Central memory CD8-positive, alpha-beta T cell (primary cell): ENCODE measurements at regions not wholly inside any gene's neighbourhood (a gene's known extent, or its start where the extent isn't known, plus 50 kb on each side); places are given as distances from the start of the nearest gene placed in this dataset.
"Not testable (repeated sequence)": the region's sequence is repeated elsewhere in the genome, so short reads cannot be mapped to it uniquely, and the experiment has no call there.

Source experiments
- ATAC-seq: fragments of 150-1000 bp; cut with Tn5 transposase; replicated peaks from 2 replicates; pipeline ENCODE4 v1.10.0; 2022; ENCODE audit warnings: mild to moderate bottlenecking, moderate FRiP score, moderate number of reproducible peaks; ENCODE audit not compliant: poor library complexity, severe bottlenecking; ENCODE audit errors: extremely low read depth
- DNase-seq, 2 donors: peaks; one replicate each; pipeline ENCODE4 v3.0.0; 2021; ENCODE audit warnings: low spot score in 2 of 2
- H3K27ac Mint-ChIP-seq: one replicate; pipeline ENCODE4 v1.8.0; 2022; ENCODE audit warnings: low read depth, mild to moderate bottlenecking, moderate library complexity, mixed read lengths
- H3K27me3 Mint-ChIP-seq: one replicate; pipeline ENCODE4 v1.8.0; 2022; ENCODE audit warnings: mixed read lengths
- H3K36me3 Mint-ChIP-seq: one replicate; pipeline ENCODE4 v1.8.0; 2022; ENCODE audit warnings: mild to moderate bottlenecking, moderate library complexity, mixed read lengths; ENCODE audit not compliant: insufficient read depth
- H3K4me1 Mint-ChIP-seq: one replicate; pipeline ENCODE4 v1.8.0; 2022; ENCODE audit warnings: mixed read lengths
- H3K4me3 Mint-ChIP-seq: one replicate; pipeline ENCODE4 v1.8.0; 2022; ENCODE audit warnings: mild to moderate bottlenecking, moderate library complexity, mixed read lengths
- H3K9me3 Mint-ChIP-seq: one replicate; pipeline ENCODE4 v1.8.0; 2022; ENCODE audit warnings: mixed read lengths

DNA sequence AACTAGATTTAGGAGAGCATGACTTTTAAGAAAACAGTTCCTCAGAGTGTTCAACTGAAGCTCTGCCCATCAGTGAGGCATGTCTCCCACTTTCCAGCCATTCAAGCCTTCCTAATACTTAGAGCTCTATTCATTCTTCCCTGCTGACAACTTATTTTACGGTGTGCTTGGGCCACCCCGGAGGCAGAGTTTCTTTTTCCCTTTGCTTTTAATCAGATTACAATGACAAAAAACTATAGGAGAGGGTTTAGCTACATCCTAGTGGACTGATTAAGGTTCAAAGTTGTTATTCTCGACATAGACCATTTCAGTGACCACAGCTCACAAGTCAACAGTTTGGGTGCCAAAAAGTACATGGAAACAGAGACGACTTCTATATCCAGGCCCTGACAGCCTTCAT is 167.8 kb upstream of the TRIB2 start:
- Mint-ChIP-seq H3K4me3 (no peak overlapping the region), H3K27me3 (no peaks in the 10 kb centered on the region), H3K27ac (no peak overlapping the region), H3K36me3 (no peaks in the 10 kb centered on the region), H3K4me1 (peaks cover 5% of the 10 kb centered on the region), H3K9me3 (no peaks in the 10 kb centered on the region)
- DNase-seq = no peak
- ATAC-seq = no peak

DNA sequence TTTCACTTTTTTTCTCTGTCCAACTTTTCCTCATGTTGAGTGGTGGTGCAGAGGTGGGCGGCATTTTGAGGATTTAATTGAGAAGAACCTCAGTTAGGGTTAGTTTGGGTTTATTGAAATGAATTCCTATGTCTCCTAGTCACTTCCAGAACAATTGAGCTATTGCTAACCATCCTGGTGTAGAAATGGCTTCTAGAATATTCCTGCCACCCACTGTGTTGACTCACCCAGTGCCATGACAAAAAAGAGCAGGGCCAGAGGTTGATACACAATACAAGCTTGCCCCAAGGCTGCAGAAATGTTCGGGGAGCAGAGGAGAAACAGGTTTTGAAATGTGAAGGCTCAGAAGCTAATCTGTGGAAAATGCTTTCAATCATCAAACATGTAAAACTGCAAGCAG is 167.1 kb upstream of the TRIB2 start:
- no peak for DNase-seq

DNA sequence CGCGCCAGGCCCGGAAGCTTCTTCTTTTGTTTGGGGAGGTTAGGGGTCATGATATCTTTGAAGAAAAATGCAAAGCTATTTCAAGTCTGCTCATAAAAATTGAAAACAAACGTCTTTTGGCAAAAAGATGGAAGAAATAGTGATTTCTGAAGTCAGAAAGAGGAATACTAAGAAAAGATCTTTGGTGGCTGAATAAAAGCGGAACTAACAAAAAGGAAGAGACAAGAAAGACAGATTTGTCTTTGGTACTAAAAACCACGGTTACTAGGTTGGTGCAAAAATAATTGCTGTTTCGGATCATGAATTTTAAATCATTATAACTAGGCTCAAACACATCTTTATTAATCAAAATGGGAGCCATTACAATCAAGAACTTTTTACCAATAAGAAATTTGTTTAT is 164.6 kb upstream of the TRIB2 start:
- no peak overlapping the region for H3K4me3 Mint-ChIP-seq
- peaks cover 23% of the 10 kb centered on the region for H3K4me1 Mint-ChIP-seq
- DNase-seq (no peak), ATAC-seq (no peak)
- H3K9me3 Mint-ChIP-seq = no peaks in the 10 kb centered on the region
- no peak overlapping the region for H3K27ac Mint-ChIP-seq
- no peaks in the 10 kb centered on the region for H3K27me3 Mint-ChIP-seq
- no peaks in the 10 kb centered on the region for H3K36me3 Mint-ChIP-seq

More for the DNA sequence above, 167.1 kb upstream of the TRIB2 start:
- Mint-ChIP-seq H3K36me3 (no peaks in the 10 kb centered on the region), H3K27me3 (no peaks in the 10 kb centered on the region), H3K27ac (no peak overlapping the region), H3K4me3 (no peak overlapping the region), H3K4me1 (peaks cover 9% of the 10 kb centered on the region), H3K9me3 (no peaks in the 10 kb centered on the region)
- no peak for ATAC-seq

DNA sequence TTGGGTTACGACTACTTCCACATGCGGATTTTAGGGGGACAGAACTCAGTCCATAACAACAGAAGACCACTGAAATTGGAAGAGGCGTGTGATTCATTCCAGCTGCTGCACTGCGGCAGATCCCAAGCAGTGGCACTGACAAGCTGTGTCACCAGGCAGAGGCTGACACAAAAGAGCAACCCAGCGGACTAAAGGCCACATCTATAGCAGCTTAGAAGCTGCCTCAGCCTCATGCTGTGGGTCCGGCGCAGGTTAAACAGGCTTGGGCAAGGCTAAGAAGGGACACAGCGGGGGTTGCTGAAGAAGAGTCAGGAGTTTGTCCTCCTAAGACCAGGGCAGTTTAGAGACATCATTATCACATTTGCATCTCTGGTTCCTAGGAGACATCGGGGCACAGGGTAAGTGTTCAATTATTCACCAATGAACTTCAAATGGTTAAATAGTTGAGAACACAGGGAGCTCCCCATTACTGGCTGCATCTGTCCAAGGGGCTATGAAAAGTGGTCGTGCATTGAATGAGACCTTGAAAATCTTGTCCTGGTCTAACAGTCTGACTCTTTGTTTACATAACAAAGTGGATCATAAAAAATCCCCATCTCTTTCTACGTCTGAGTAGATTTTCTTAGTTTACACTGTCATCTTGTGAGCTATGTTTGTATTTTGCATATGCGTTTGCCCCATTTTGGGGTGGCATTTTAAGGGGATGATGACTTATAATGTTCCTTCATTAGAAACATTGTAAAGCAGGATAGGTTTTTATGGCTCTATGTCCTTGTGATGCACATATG is 162.3 kb upstream of the TRIB2 start:
- Mint-ChIP-seq H3K9me3 (no peaks in the 10 kb centered on the region), H3K27me3 (no peaks in the 10 kb centered on the region), H3K27ac (no peak overlapping the region), H3K4me3 (no peak overlapping the region), H3K36me3 (no peaks in the 10 kb centered on the region), H3K4me1 (peaks cover 23% of the 10 kb centered on the region)
- no peak for DNase-seq
- ATAC-seq = no peak

DNA sequence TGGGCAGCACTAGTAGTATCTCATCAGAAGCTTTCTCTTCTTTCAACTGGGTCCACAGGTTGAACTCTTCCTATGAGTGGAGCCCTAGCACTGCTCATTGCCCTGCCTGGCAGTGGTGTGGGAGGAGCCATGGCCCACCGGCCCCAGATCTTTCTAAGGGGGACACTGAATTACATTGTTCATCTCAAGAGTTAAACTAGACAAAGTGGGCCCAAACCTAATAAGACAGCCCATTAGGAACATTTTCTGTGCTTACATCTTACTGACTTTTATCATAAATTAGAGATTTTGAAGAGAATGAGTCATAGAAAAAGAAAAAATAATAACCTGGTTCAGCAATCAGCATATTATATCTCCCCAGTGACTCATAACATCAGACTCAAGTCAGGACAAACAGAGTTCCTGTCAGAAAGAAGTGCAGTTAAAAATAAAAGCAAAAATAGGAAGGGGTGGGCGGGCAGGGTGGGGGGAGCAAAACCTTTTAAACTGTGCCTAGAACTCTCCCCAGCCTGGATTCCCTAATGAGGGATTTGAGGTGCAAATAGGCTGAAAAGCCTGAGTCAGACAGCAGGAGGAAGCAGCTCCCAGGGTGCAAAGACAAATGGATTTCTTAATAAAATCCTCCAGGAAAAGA is 161.6 kb upstream of the TRIB2 start:
- peaks cover 23% of the 10 kb centered on the region for H3K4me1 Mint-ChIP-seq
- H3K9me3 Mint-ChIP-seq = no peaks in the 10 kb centered on the region
- H3K4me3 Mint-ChIP-seq = no peak overlapping the region
- H3K27me3 Mint-ChIP-seq = no peaks in the 10 kb centered on the region
- no peak overlapping the region for H3K27ac Mint-ChIP-seq
- H3K36me3 Mint-ChIP-seq = no peaks in the 10 kb centered on the region
- no peak for DNase-seq
- no peak for ATAC-seq

DNA sequence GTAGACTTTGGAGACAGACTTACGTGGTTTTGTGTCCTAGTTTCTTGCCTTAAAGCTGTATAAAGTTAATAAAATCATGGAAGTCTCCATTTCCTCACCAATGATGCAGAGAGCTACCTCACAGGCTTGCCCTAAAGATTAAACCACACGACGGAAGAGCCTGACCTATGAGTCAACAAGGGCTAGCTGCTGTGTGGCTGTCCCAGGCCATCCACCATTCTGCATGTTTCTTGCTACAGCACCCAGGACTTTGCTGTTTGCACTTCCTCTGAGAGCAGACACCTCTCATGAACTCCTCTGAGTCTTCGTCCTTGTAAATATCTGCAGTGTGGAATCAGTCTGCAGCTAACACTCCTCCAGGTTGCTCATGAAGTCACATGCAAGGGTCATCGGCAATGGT is 160.0 kb upstream of the TRIB2 start:
- Mint-ChIP-seq H3K4me1 (peaks cover 23% of the 10 kb centered on the region), H3K27me3 (no peaks in the 10 kb centered on the region), H3K27ac (no peak overlapping the region), H3K36me3 (no peaks in the 10 kb centered on the region), H3K9me3 (no peaks in the 10 kb centered on the region), H3K4me3 (no peak overlapping the region)
- ATAC-seq = peak; percentile 24
- DNase-seq = no peak

DNA sequence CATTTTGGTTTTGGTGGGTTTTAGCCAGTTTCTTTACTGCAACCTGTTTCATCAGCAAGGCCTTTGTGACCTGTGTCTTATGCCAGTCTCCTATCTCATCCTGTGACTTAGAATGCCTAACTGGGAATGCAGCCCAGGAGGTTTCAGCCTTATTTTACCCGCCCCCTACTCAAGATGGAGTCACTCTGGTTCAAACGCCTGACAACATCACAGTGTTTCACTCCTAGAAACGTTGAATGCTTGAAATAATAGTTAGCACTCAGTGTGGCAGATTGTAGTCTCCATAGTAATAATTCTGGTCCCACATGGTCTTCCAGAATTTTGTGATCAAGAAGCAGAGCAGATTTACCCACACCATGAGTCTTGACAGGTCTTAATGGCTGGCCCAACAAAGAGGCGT is 159.0 kb upstream of the TRIB2 start:
- Mint-ChIP-seq H3K9me3 (no peaks in the 10 kb centered on the region), H3K4me1 (peaks cover 23% of the 10 kb centered on the region), H3K27me3 (no peaks in the 10 kb centered on the region), H3K27ac (no peak overlapping the region), H3K4me3 (no peak overlapping the region), H3K36me3 (no peaks in the 10 kb centered on the region)
- ATAC-seq (no peak), DNase-seq (no peak)

DNA sequence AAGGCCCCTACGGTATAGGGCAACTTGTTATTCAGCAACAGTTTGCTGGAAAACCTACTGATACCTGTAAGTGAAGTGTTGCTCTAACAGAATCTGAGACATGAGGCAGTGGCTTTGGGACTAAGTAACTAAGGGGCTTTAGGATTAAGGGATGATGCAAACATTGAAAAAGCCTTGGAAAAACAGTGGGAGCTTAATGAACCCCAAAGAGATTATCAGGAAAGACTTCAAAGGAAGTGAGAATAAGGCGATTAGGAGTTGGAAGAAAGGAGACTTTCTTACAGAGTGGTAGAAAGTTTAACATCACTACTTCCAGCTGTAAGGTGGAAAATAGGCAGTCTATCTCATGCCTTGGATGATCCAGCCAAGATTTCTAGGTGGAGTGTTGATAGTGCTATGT is 158.2 kb upstream of the TRIB2 start:
- H3K9me3 Mint-ChIP-seq = no peaks in the 10 kb centered on the region
- no peaks in the 10 kb centered on the region for H3K27me3 Mint-ChIP-seq
- ATAC-seq = no peak
- DNase-seq = no peak
- peak overlapping the region; percentile 1 for H3K27ac Mint-ChIP-seq
- no peak overlapping the region for H3K4me3 Mint-ChIP-seq
- no peaks in the 10 kb centered on the region for H3K36me3 Mint-ChIP-seq
- peaks cover 23% of the 10 kb centered on the region for H3K4me1 Mint-ChIP-seq

DNA sequence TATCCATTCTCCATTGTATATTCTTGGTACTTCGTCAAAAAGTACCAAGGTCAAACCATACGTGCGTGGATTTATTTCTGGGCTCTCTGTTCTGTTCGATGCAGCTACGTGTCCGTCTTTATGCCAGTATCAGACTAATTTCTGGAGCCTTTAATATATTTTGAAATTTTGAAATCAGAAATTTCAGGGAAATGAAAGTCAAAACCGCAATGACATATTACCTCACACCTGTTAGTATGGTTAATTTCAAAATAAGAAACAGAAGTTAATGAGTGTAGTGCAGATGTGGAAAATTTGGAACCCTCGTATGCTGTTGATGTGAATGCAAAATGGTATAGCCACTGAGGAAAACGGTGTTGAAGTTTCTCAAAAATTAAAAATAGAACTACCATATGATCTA is 156.1 kb upstream of the TRIB2 start:
- H3K4me3 Mint-ChIP-seq = no peak overlapping the region
- no peaks in the 10 kb centered on the region for H3K36me3 Mint-ChIP-seq
- no peaks in the 10 kb centered on the region for H3K27me3 Mint-ChIP-seq
- no peak overlapping the region for H3K27ac Mint-ChIP-seq
- no peak for ATAC-seq
- DNase-seq = no peak
- H3K9me3 Mint-ChIP-seq = no peaks in the 10 kb centered on the region
- peaks cover 13% of the 10 kb centered on the region for H3K4me1 Mint-ChIP-seq

DNA sequence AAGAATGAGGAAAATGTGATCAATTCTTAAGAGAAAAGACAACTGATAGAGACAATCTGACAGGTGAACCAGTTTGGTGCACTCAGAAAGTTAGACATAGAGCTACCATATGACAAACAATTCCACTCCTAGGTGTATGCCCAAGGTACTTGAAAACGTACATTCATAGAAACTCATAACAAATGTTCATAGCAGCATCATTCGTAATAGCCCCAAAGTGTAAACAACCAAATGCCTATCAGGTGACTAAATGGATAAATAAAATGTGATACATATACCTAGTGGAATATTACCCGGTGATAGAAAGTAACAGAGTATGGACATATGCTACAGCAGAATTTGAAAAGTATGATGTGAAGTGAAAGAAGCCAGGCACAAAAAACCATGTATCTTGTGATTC is 149.3 kb upstream of the TRIB2 start:
- no peak for ATAC-seq
- H3K27me3 Mint-ChIP-seq = no peaks in the 10 kb centered on the region
- H3K4me3 Mint-ChIP-seq = no peak overlapping the region
- peaks cover 6% of the 10 kb centered on the region for H3K4me1 Mint-ChIP-seq
- no peaks in the 10 kb centered on the region for H3K36me3 Mint-ChIP-seq
- no peak overlapping the region for H3K27ac Mint-ChIP-seq
- no peaks in the 10 kb centered on the region for H3K9me3 Mint-ChIP-seq
- no peak for DNase-seq

DNA sequence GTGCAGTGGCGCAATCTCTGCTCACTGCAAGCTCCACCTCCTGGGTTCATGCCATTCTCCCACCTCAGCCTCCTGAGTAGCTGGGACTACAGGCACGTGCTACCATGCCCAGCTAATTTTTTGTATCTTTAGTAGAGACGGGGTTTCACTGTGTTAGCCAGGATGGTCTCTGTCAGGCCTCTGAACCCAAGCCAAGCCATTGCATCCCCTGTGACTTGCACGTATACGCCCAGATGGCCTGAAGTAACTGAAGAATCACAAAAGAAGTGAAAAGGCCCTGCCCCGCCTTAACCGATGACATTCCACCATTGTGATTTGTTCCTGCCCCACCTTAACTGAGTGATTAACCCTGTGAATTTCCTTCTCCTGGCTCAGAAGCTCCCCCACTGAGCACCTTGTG is 147.2 kb upstream of the TRIB2 start:
- H3K9me3 Mint-ChIP-seq, ATAC-seq, H3K27ac Mint-ChIP-seq, H3K4me3 Mint-ChIP-seq, H3K27me3 Mint-ChIP-seq, DNase-seq, H3K4me1 Mint-ChIP-seq, H3K36me3 Mint-ChIP-seq: not testable (repeated sequence)

DNA sequence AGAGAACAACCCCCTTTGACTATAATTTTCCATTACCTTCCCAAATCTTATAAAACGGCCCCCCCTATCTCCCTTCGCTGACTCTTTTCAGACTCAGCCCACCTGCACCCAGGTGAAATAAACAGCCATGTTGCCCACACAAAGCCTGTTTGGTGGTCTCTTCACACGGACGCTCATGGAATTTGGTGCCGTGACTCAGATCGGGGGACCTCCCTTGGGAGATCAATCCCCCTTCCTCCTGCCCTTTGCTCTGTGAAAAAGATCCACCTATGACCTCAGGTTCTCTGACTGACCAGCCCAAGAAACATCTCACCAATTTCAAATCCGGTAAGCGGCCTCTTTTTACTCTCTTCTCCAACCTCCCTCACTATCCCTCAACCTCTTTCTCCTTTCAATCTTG is 146.8 kb upstream of the TRIB2 start:
- H3K4me1 Mint-ChIP-seq, H3K27ac Mint-ChIP-seq: not testable (repeated sequence)

DNA sequence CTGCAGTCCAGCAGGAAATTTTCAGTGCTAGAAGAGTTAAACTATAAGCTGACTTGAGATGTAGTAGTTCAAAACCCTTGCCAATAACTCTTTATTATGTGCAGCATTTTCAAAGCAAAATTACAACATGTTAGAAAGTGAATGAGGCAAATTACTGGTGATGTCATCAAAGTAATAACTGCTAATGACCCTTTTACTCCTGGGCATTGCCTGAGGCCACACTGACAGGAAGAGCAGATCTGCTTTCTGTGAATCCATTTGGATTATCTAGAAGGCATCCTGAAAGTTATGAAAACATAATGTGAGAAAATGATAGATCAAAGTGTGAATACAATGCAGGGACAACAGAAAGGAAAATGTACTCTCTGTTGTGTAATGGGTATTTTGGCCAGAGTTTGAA is 139.6 kb upstream of the TRIB2 start:
- ATAC-seq (no peak), DNase-seq (no peak)
- Mint-ChIP-seq H3K9me3 (no peaks in the 10 kb centered on the region), H3K4me3 (no peak overlapping the region), H3K27ac (no peak overlapping the region), H3K4me1 (no peaks in the 10 kb centered on the region), H3K27me3 (no peaks in the 10 kb centered on the region), H3K36me3 (no peaks in the 10 kb centered on the region)

More for the DNA sequence above, 146.8 kb upstream of the TRIB2 start:
- H3K27me3 Mint-ChIP-seq, DNase-seq, H3K4me3 Mint-ChIP-seq, ATAC-seq, H3K9me3 Mint-ChIP-seq, H3K36me3 Mint-ChIP-seq: not testable (repeated sequence)
